SK-N-SH (cell line): ENCODE measurements at regions not wholly inside any gene's neighbourhood (a gene's known extent, or its start where the extent isn't known, plus 50 kb on each side); places are given as distances from the start of the nearest gene placed in this dataset.

Experiments
- CTCF ChIA-PET: fragments of 300-600, 350-600 bp; formaldehyde crosslinking; extraction: SDS; loops from one replicate; lab custom pipeline; 2021; lab: Yijun Ruan, JAX
- POLR2A ChIA-PET: fragments of 350-600 bp; sonication (Branson Sonifier 250); formaldehyde crosslinking; extraction: SDS; loops from one replicate; lab custom pipeline; 2020; ENCODE audit warnings: antibody characterized with exemption, inconsistent platforms; lab: Yijun Ruan, JAX
- DNase-seq: peaks from one replicate; pipeline ENCODE4 v3.0.0; 2012
- H2AFZ ChIP-seq: fragments of 200-600 bp; sonication (generic); 2 replicates; pipeline ENCODE4 v1.8.1; 2016; ENCODE audit warnings: antibody characterized with exemption, mild to moderate bottlenecking, low read depth
- H3F3A ChIP-seq: fragments of 200-600 bp; sonication (generic); replicated peaks from 2 replicates; pipeline ENCODE3; 2016; ENCODE audit warnings: antibody characterized with exemption, mild to moderate bottlenecking; ENCODE audit not compliant: insufficient read depth
- H3K27ac ChIP-seq, 2 experiments: fragments of 200-500 bp in 1 of 2; fragments of 200-600 bp in 1 of 2; sonication (Bioruptor generic) in 1 of 2; sonication (generic), shearing (Covaris generic) in 1 of 2; 2 replicates each; pipeline versions ENCODE4 v1.5.1 to v1.6.1; 2014 to 2016; ENCODE audit warnings: low read depth in 2 of 2, inconsistent platforms in 1 of 2, low read length in 1 of 2, mild to moderate bottlenecking in 1 of 2, mixed read lengths in 1 of 2
- H3K27me3 ChIP-seq: fragments of 200-600 bp; sonication (generic), shearing (Covaris generic); 2 replicates; pipeline ENCODE4 v1.6.1; 2016; ENCODE audit warnings: mixed run types; ENCODE audit not compliant: insufficient read depth
- H3K36me3 ChIP-seq, 2 experiments: fragments of 200-500 bp in 1 of 2; fragments of 200-600 bp in 1 of 2; sonication (Bioruptor generic) in 1 of 2; sonication (generic) in 1 of 2; replicated peaks in 1 of 2; 2 replicates each; pipeline versions ENCODE3 to v1.5.1; 2014 to 2016; ENCODE audit warnings: low read length in 1 of 2, mild to moderate bottlenecking in 1 of 2; ENCODE audit not compliant: insufficient read depth in 2 of 2, control insufficient read depth in 1 of 2
- H3K4me1 ChIP-seq, 2 experiments: fragments of 200-500 bp in 1 of 2; fragments of 200-600 bp in 1 of 2; sonication (Bioruptor generic) in 1 of 2; sonication (generic), shearing (Covaris generic) in 1 of 2; 2 replicates each; pipeline versions ENCODE4 v1.5.1 to v1.6.1; 2014 to 2016; ENCODE audit warnings: low read depth in 1 of 2, low read length in 1 of 2, mixed run types in 1 of 2; ENCODE audit not compliant: insufficient read depth in 2 of 2, control insufficient read depth in 1 of 2
- H3K4me2 ChIP-seq: fragments of 200-600 bp; sonication (generic), shearing (Covaris generic); 2 replicates; pipeline ENCODE4 v1.6.1; 2017; ENCODE audit warnings: mixed run types
- H3K4me3 ChIP-seq, 2 experiments: fragments of 200-500 bp in 1 of 2; fragments of 200-600 bp in 1 of 2; sonication (Bioruptor generic) in 1 of 2; sonication (generic), shearing (Covaris generic) in 1 of 2; 2 replicates each; pipeline versions ENCODE4 v1.5.1 to v1.8.1; 2014 to 2016; ENCODE audit warnings: low read depth in 2 of 2, inconsistent platforms in 1 of 2, low read length in 1 of 2, mild to moderate bottlenecking in 1 of 2, mixed read lengths in 1 of 2, moderate library complexity in 1 of 2
- H3K79me2 ChIP-seq: fragments of 200-600 bp; sonication (generic); 2 replicates; pipeline ENCODE4 v1.8.1; 2017; ENCODE audit warnings: mild to moderate bottlenecking; ENCODE audit not compliant: insufficient read depth
- H3K9ac ChIP-seq: fragments of 200-600 bp; sonication (generic); 2 replicates; pipeline ENCODE4 v1.6.1; 2017; ENCODE audit warnings: mixed run types
- H3K9me2 ChIP-seq: fragments of 200-600 bp; sonication (generic); 2 replicates; pipeline ENCODE4 v1.6.1; 2017; ENCODE audit warnings: mixed run types
- H3K9me3 ChIP-seq: fragments of 200-600 bp; sonication (generic); 2 replicates; pipeline ENCODE4 v1.6.1; 2017; ENCODE audit warnings: mixed run types, mild to moderate bottlenecking, moderate library complexity
- H4K20me1 ChIP-seq: fragments of 200-600 bp; sonication (generic); 2 replicates; pipeline ENCODE4 v1.6.1; 2017; ENCODE audit warnings: mild to moderate bottlenecking, mixed run types; ENCODE audit not compliant: insufficient read depth
- GABPA ChIP-seq: IDR thresholded peaks from 2 replicates; pipeline ENCODE4 v1.4.0; 2012; ENCODE audit warnings: low read depth, mild to moderate bottlenecking
- MEF2A ChIP-seq: IDR thresholded peaks from 2 replicates; pipeline ENCODE4 v1.4.0; 2012; ENCODE audit warnings: low read depth, borderline replicate concordance
- POLR2AphosphoS5 ChIP-seq: IDR thresholded peaks from 2 replicates; pipeline ENCODE4 v1.6.1; 2012; ENCODE audit warnings: low read depth, low read length
- RFX5 ChIP-seq: IDR thresholded peaks from 2 replicates; pipeline ENCODE4 v1.6.1; 2012; ENCODE audit warnings: mild to moderate bottlenecking, improper control_type of control experiment, low read length
- SMC3 ChIP-seq: IDR thresholded peaks from 2 replicates; pipeline ENCODE4 v1.6.1; 2012; ENCODE audit warnings: low read depth, low read length, improper control_type of control experiment
- TCF12 ChIP-seq: IDR thresholded peaks from 2 replicates; pipeline ENCODE4 v1.4.0; 2012
- TEAD4 ChIP-seq: IDR thresholded peaks from 2 replicates; pipeline ENCODE4 v1.4.0; 2012; ENCODE audit warnings: mild to moderate bottlenecking, borderline replicate concordance; ENCODE audit not compliant: insufficient read depth
- YY1 ChIP-seq: IDR thresholded peaks from 2 replicates; pipeline ENCODE4 v1.4.0; 2012; ENCODE audit warnings: low read depth, mild to moderate bottlenecking
- WGBS: methylation state at CpG from one replicate; pipeline ENCODE4 v1.1.6; 2017; ENCODE audit warnings: low lambda C conversion rate; 5-methylcytosine and 5-hydroxymethylcytosine counted together
- TF ChIP-seq, protein P1 (sequence below): fragments of 150-350 bp; IDR thresholded peaks from 2 replicates; pipeline ENCODE4 v1.6.1; 2017; ENCODE audit warnings: antibody characterized with exemption, low read length, low read depth, borderline replicate concordance
- TF ChIP-seq, protein P2 (sequence below): IDR thresholded peaks from 2 replicates; pipeline ENCODE4 v1.6.1; 2012; ENCODE audit warnings: mild to moderate bottlenecking, low read depth, low read length, moderate library complexity
- TF ChIP-seq, protein P3 (sequence below): IDR thresholded peaks from 2 replicates; pipeline ENCODE4 v1.4.0; 2012; ENCODE audit warnings: low read depth

DNA sequence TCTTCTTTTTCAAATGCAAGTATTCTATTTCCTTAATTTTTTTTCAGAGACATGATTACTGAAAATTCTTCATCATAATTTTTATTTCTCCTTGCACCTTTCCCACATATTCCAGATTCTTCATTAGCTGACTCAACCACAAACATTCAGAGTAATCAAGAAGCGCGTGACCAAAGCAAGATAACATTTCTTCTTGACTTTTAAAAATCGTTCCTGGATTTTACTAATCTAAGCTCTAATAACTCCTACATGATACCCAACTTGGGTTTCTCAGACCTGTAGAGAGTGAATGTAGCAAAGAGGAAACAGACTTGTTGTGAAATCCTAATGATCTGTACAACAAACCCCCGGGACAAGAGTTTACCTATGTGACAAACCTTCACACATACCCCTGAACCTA is 615.0 kb downstream of the TMA16 start:
- Histone ChIP-seq H3K9me3 (no peaks in the 10 kb centered on the region), H3K9ac (no peak overlapping the region), H3K4me1 (no peaks in the 10 kb centered on the region), H3K9me2 (no peaks in the 10 kb centered on the region), H3K4me3 (no peak overlapping the region), H3K27ac (no peak overlapping the region), H3F3A (no peaks in the 10 kb centered on the region), H3K4me2 (no peak overlapping the region), H3K79me2 (no peaks in the 10 kb centered on the region), H3K36me3 (no peaks in the 10 kb centered on the region), H2AFZ (no peak overlapping the region), H4K20me1 (no peaks in the 10 kb centered on the region), H3K27me3 (no peaks in the 10 kb centered on the region)
- CTCF ChIA-PET: no interaction called here
- POLR2A ChIA-PET: no interaction called here
- TF ChIP-seq GABPA: no peak
- TF ChIP-seq RFX5: no peak
- TF ChIP-seq MEF2A: no peak
- no peak for TF ChIP-seq TEAD4
- DNase-seq: no peak
- 37% methylated on average over 4 of the region's 4 CpGs for WGBS

DNA sequence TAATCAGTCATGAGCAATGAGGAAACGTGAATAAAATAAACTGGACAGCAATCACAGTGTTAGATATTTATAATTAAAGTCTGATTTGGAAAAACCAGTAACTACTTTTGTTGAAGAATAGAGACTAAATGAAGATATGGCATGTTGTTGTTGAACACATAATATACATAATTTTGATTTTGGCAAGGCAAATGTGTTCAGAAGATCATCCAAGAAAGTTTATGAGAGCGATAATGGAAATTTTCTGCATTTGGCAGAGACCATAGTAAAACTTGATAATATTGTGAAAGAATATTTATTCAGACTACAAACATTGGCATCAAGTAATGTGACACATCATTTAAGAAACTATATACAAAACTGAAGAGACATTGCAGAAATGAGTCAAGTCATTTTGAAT is 620.7 kb downstream of the TMA16 start:
- 0 out of 2 replicates have a peak, but pooled peaks cover 5% of the 10 kb centered on the region for H3K9me2 ChIP-seq
- TF ChIP-seq SMC3: no peak
- TF ChIP-seq, protein P1, sequence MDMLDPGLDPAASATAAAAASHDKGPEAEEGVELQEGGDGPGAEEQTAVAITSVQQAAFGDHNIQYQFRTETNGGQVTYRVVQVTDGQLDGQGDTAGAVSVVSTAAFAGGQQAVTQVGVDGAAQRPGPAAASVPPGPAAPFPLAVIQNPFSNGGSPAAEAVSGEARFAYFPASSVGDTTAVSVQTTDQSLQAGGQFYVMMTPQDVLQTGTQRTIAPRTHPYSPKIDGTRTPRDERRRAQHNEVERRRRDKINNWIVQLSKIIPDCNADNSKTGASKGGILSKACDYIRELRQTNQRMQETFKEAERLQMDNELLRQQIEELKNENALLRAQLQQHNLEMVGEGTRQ: no peak
- no peak for TF ChIP-seq YY1
- TF ChIP-seq, protein P2, sequence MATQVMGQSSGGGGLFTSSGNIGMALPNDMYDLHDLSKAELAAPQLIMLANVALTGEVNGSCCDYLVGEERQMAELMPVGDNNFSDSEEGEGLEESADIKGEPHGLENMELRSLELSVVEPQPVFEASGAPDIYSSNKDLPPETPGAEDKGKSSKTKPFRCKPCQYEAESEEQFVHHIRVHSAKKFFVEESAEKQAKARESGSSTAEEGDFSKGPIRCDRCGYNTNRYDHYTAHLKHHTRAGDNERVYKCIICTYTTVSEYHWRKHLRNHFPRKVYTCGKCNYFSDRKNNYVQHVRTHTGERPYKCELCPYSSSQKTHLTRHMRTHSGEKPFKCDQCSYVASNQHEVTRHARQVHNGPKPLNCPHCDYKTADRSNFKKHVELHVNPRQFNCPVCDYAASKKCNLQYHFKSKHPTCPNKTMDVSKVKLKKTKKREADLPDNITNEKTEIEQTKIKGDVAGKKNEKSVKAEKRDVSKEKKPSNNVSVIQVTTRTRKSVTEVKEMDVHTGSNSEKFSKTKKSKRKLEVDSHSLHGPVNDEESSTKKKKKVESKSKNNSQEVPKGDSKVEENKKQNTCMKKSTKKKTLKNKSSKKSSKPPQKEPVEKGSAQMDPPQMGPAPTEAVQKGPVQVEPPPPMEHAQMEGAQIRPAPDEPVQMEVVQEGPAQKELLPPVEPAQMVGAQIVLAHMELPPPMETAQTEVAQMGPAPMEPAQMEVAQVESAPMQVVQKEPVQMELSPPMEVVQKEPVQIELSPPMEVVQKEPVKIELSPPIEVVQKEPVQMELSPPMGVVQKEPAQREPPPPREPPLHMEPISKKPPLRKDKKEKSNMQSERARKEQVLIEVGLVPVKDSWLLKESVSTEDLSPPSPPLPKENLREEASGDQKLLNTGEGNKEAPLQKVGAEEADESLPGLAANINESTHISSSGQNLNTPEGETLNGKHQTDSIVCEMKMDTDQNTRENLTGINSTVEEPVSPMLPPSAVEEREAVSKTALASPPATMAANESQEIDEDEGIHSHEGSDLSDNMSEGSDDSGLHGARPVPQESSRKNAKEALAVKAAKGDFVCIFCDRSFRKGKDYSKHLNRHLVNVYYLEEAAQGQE: no peak
- TF ChIP-seq TCF12: no peak
- TF ChIP-seq, protein P3, sequence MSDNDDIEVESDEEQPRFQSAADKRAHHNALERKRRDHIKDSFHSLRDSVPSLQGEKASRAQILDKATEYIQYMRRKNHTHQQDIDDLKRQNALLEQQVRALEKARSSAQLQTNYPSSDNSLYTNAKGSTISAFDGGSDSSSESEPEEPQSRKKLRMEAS: no peak
- no peak for TF ChIP-seq POLR2AphosphoS5
- DNase-seq: no peak
- POLR2A ChIA-PET: no interaction called here
- no peaks in the 10 kb centered on the region for H3K36me3 ChIP-seq
- H3F3A ChIP-seq: no peaks in the 10 kb centered on the region
- no peaks in the 10 kb centered on the region for H3K9me3 ChIP-seq
- no peak overlapping the region for H3K9ac ChIP-seq
- H2AFZ ChIP-seq: no peak overlapping the region
- no peaks in the 10 kb centered on the region for H4K20me1 ChIP-seq
- no peaks in the 10 kb centered on the region for H3K27me3 ChIP-seq
- H3K27ac ChIP-seq: no peak overlapping the region
- H3K4me3 ChIP-seq: no peak overlapping the region
- WGBS: 1% methylated on average over 2 of the region's 2 CpGs
- H3K4me1 ChIP-seq: no peaks in the 10 kb centered on the region
- CTCF ChIA-PET: no interaction called here
- H3K79me2 ChIP-seq: no peaks in the 10 kb centered on the region
- no peak overlapping the region for H3K4me2 ChIP-seq
